ENCODE measurements at regions not wholly inside any gene's neighbourhood (a gene's known extent, or its start where the extent isn't known, plus 50 kb on each side); places are given as distances from the start of the nearest gene placed in this dataset.

- TF ChIP-seq, protein P1, sequence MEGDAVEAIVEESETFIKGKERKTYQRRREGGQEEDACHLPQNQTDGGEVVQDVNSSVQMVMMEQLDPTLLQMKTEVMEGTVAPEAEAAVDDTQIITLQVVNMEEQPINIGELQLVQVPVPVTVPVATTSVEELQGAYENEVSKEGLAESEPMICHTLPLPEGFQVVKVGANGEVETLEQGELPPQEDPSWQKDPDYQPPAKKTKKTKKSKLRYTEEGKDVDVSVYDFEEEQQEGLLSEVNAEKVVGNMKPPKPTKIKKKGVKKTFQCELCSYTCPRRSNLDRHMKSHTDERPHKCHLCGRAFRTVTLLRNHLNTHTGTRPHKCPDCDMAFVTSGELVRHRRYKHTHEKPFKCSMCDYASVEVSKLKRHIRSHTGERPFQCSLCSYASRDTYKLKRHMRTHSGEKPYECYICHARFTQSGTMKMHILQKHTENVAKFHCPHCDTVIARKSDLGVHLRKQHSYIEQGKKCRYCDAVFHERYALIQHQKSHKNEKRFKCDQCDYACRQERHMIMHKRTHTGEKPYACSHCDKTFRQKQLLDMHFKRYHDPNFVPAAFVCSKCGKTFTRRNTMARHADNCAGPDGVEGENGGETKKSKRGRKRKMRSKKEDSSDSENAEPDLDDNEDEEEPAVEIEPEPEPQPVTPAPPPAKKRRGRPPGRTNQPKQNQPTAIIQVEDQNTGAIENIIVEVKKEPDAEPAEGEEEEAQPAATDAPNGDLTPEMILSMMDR (optimal IDR thresholded peaks at IDR 0.05 in 1 of 3, IDR thresholded peaks at IDR 0.05 in 1 of 3, conservative IDR thresholded peaks at IDR 0.05 in 1 of 3; ENCODE audit: extremely low read depth in 1 of 3, insufficient read depth in 2 of 3, low read length in 3 of 3), result no peak
- TF ChIP-seq EZH2 (IDR thresholded peaks at IDR 0.05; ENCODE audit: low read length), result no peak
These were observed 164.0 kb upstream of the HES1 start for GRCh38 chr3:193971966-193972365.

Data from keratinocyte (primary cell).